Neural progenitor cell (in vitro differentiated cells): ENCODE measurements at regions not wholly inside any gene's neighbourhood (a gene's known extent, or its start where the extent isn't known, plus 50 kb on each side); places are given as distances from the start of the nearest gene placed in this dataset.

ENCODE experiments used
- EZH2 ChIP-seq: fragments of 200-600 bp; sonication (generic); IDR thresholded peaks from 2 replicates; pipeline ENCODE4 v1.6.1; 2017; ENCODE audit warnings: antibody characterized with exemption, mild to moderate bottlenecking, moderate library complexity
- TF ChIP-seq, protein P1 (sequence below): fragments of 200-600 bp; sonication (generic); IDR thresholded peaks from 2 replicates; pipeline ENCODE4 v1.5.1; 2017; ENCODE audit warnings: antibody characterized with exemption, mild to moderate bottlenecking

- TF ChIP-seq, protein P1, sequence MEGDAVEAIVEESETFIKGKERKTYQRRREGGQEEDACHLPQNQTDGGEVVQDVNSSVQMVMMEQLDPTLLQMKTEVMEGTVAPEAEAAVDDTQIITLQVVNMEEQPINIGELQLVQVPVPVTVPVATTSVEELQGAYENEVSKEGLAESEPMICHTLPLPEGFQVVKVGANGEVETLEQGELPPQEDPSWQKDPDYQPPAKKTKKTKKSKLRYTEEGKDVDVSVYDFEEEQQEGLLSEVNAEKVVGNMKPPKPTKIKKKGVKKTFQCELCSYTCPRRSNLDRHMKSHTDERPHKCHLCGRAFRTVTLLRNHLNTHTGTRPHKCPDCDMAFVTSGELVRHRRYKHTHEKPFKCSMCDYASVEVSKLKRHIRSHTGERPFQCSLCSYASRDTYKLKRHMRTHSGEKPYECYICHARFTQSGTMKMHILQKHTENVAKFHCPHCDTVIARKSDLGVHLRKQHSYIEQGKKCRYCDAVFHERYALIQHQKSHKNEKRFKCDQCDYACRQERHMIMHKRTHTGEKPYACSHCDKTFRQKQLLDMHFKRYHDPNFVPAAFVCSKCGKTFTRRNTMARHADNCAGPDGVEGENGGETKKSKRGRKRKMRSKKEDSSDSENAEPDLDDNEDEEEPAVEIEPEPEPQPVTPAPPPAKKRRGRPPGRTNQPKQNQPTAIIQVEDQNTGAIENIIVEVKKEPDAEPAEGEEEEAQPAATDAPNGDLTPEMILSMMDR = no peak
- no peak for TF ChIP-seq EZH2
These were observed 126.1 kb upstream of the UST start for GRCh38 chr6:148620579-148621298.
